GM21529 (cell line): ENCODE measurements at regions not wholly inside any gene's neighbourhood (a gene's known extent, or its start where the extent isn't known, plus 50 kb on each side); places are given as distances from the start of the nearest gene placed in this dataset.
"Not testable (repeated sequence)": the region's sequence is repeated elsewhere in the genome, so short reads cannot be mapped to it uniquely, and the experiment has no call there.

Experiments used
- ATAC-seq: cut with Tn5 transposase; IDR thresholded peaks from one replicate; pipeline ENCODE4 v1.9.1; 2021; ENCODE audit not compliant: unreplicated experiment

GRCh38 chr2:134063916-134064315, 190.0 kb upstream of the MGAT5 start:
- not testable (repeated sequence) for ATAC-seq

- ATAC-seq = no peak
These were observed 183.6 kb upstream of the MGAT5 start for GRCh38 chr2:134070281-134070741.

- no peak for ATAC-seq
These were observed 181.5 kb upstream of the MGAT5 start for GRCh38 chr2:134072341-134072740.

GRCh38 chr2:134073023-134073422, 180.8 kb upstream of the MGAT5 start:
- no peak for ATAC-seq

- ATAC-seq = no peak
These were observed 179.3 kb upstream of the MGAT5 start for GRCh38 chr2:134074619-134075018.

GRCh38 chr2:134075204-134075603, 178.7 kb upstream of the MGAT5 start:
- no peak for ATAC-seq

GRCh38 chr2:134078354-134078753, 175.5 kb upstream of the MGAT5 start:
- no peak for ATAC-seq

GRCh38 chr2:134079373-134079772, 174.5 kb upstream of the MGAT5 start:
- peak; percentile 99 for ATAC-seq

GRCh38 chr2:134080386-134081089, 173.3 kb upstream of the MGAT5 start:
- ATAC-seq = no peak

GRCh38 chr2:134081238-134081938, 172.5 kb upstream of the MGAT5 start:
- ATAC-seq = no peak

- no peak for ATAC-seq
These were observed 170.3 kb upstream of the MGAT5 start for GRCh38 chr2:134083548-134083947.

- ATAC-seq = no peak
These were observed 167.2 kb upstream of the MGAT5 start for GRCh38 chr2:134086594-134087219.

GRCh38 chr2:134087371-134087921, 166.4 kb upstream of the MGAT5 start:
- peak; percentile 70 for ATAC-seq

- no peak for ATAC-seq
These were observed 164.4 kb upstream of the MGAT5 start for GRCh38 chr2:134089454-134089853.

GRCh38 chr2:134097740-134098139, 156.1 kb upstream of the MGAT5 start:
- no peak for ATAC-seq

- ATAC-seq = no peak
These were observed 155.6 kb upstream of the MGAT5 start for GRCh38 chr2:134098321-134098720.

- ATAC-seq = no peak
These were observed 154.6 kb upstream of the MGAT5 start for GRCh38 chr2:134099273-134099672.

GRCh38 chr2:134103196-134103595, 150.7 kb upstream of the MGAT5 start:
- ATAC-seq = no peak

GRCh38 chr2:134104754-134105153, 149.1 kb upstream of the MGAT5 start:
- ATAC-seq = no peak

GRCh38 chr2:134107402-134107801, 146.5 kb upstream of the MGAT5 start:
- no peak for ATAC-seq

GRCh38 chr2:134108113-134108512, 145.8 kb upstream of the MGAT5 start:
- ATAC-seq = no peak

- no peak for ATAC-seq
These were observed 144.6 kb upstream of the MGAT5 start for GRCh38 chr2:134109246-134109645.
